Central memory CD8-positive, alpha-beta T cell (primary cell): ENCODE measurements at regions not wholly inside any gene's neighbourhood (a gene's known extent, or its start where the extent isn't known, plus 50 kb on each side); places are given as distances from the start of the nearest gene placed in this dataset.
A peak's percentile ranks its signal among the peaks of the same experiment; 100 is the strongest.

ENCODE experiments used
- ATAC-seq: fragments of 150-1000 bp; cut with Tn5 transposase; replicated peaks from 2 replicates; pipeline ENCODE4 v1.10.0; 2022; ENCODE audit warnings: mild to moderate bottlenecking, moderate FRiP score, moderate number of reproducible peaks; ENCODE audit not compliant: poor library complexity, severe bottlenecking; ENCODE audit errors: extremely low read depth
- DNase-seq, 2 donors: peaks; one replicate each; pipeline ENCODE4 v3.0.0; 2021; ENCODE audit warnings: low spot score in 2 of 2
- H3K27ac Mint-ChIP-seq: one replicate; pipeline ENCODE4 v1.8.0; 2022; ENCODE audit warnings: low read depth, mild to moderate bottlenecking, moderate library complexity, mixed read lengths
- H3K27me3 Mint-ChIP-seq: one replicate; pipeline ENCODE4 v1.8.0; 2022; ENCODE audit warnings: mixed read lengths
- H3K36me3 Mint-ChIP-seq: one replicate; pipeline ENCODE4 v1.8.0; 2022; ENCODE audit warnings: mild to moderate bottlenecking, moderate library complexity, mixed read lengths; ENCODE audit not compliant: insufficient read depth
- H3K4me1 Mint-ChIP-seq: one replicate; pipeline ENCODE4 v1.8.0; 2022; ENCODE audit warnings: mixed read lengths
- H3K4me3 Mint-ChIP-seq: one replicate; pipeline ENCODE4 v1.8.0; 2022; ENCODE audit warnings: mild to moderate bottlenecking, moderate library complexity, mixed read lengths
- H3K9me3 Mint-ChIP-seq: one replicate; pipeline ENCODE4 v1.8.0; 2022; ENCODE audit warnings: mixed read lengths

DNA sequence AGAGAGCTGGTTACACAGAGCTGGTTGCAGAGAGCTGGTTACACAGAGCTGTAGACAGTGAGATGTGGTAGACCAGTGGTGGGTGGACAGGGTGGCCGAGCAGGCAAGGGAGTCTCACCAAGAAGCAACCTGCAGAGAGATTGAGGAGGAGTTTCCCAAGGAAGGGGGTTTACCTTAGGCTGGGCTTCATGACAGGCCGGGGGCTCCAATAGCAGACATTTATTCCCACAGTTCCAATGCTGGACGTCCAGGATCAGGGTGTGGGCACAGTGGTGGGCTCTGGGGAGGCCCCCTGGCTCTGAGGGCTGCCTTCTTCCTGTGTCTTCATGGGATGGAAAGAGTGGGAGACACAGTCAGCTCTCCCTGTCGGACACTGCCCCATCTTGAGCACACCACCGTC is 386.9 kb upstream of the IRX4 start:
- H3K36me3 Mint-ChIP-seq, result no peaks in the 10 kb centered on the region
- DNase-seq (no peak), ATAC-seq (no peak)
- H3K27ac Mint-ChIP-seq, result peak overlapping the region; percentile 9
- H3K4me3 Mint-ChIP-seq, result no peak overlapping the region
- no peaks in the 10 kb centered on the region for H3K4me1 Mint-ChIP-seq
- H3K9me3 Mint-ChIP-seq, result no peaks in the 10 kb centered on the region
- H3K27me3 Mint-ChIP-seq, result peaks cover 17% of the 10 kb centered on the region

DNA sequence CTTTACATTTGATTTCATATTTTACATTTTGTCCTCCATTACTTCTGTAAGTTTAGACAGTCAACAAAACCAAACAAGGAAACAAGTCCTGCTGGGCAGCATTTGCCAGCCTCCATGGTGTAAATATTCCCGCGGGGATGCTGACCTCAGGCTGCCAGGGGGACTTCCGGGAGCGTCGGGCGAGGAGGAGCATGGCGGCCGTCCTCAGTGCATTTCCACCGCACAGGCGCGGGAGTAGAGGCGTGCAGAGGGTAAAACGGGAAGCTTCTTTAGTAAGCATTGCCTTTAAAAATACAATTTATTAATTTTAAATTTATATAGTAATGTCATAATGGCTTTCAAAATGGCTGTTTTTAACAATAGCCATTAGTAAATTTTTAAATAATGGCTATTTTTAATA is 385.3 kb upstream of the IRX4 start:
- no peaks in the 10 kb centered on the region for H3K9me3 Mint-ChIP-seq
- ATAC-seq (no peak), DNase-seq (no peak)
- H3K27ac Mint-ChIP-seq, result no peak overlapping the region
- H3K36me3 Mint-ChIP-seq, result no peaks in the 10 kb centered on the region
- H3K4me1 Mint-ChIP-seq, result no peaks in the 10 kb centered on the region
- peaks cover 17% of the 10 kb centered on the region for H3K27me3 Mint-ChIP-seq
- H3K4me3 Mint-ChIP-seq, result no peak overlapping the region

DNA sequence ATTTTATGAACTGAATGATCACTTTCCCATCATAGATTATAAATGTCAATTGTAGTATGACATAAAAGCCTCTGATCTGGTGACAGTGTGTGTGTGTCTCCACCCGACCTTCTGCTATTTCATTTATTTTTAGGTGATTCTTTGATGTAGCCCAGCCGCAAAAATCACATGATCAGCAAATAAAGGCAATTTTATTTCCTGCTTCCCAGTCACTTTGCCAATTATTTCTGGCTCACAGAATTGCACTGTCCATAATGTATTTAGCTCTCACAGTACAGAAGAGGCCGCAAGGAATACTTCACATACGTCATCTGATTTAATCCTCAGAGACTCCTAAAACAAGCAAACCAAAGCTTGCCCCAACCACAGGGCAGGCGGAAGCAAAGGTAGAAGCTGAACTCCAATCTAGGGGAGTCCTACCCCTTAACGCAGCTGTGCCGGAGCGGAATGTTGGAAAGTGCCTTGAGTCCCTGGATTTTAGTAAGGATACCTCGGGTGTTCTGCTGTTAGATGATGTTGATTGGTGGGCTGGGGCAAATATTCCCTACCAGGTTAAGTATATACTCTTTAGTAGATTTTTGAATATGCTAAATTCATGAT is 384.0 kb upstream of the IRX4 start:
- H3K9me3 Mint-ChIP-seq, result no peaks in the 10 kb centered on the region
- DNase-seq (no peak), ATAC-seq (no peak)
- peaks cover 26% of the 10 kb centered on the region for H3K27me3 Mint-ChIP-seq
- H3K36me3 Mint-ChIP-seq, result no peaks in the 10 kb centered on the region
- no peaks in the 10 kb centered on the region for H3K4me1 Mint-ChIP-seq
- no peak overlapping the region for H3K27ac Mint-ChIP-seq
- H3K4me3 Mint-ChIP-seq, result no peak overlapping the region

DNA sequence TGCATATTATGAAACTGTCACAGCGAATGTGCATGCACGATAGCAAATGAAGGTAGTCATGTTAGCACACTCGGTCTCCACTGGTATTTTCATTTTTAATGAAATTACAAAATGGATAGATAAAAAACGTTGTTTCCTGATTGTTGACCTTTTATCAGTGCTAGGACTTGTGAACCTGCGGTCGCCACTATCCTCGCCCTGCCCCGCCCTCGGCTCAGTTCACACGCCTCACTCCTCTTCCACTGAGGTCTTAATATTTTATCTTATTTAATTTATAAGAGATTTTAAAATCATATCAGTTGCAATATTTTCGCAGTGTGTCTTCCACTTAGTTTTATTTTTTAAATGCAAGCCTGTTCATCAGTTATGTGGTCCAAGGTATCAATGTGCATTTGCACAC is 382.6 kb upstream of the IRX4 start:
- Mint-ChIP-seq H3K36me3 (peaks cover 2% of the 10 kb centered on the region), H3K9me3 (no peaks in the 10 kb centered on the region), H3K4me3 (no peak overlapping the region), H3K4me1 (no peaks in the 10 kb centered on the region), H3K27ac (no peak overlapping the region), H3K27me3 (peaks cover 26% of the 10 kb centered on the region)
- ATAC-seq (no peak), DNase-seq (no peak)

DNA sequence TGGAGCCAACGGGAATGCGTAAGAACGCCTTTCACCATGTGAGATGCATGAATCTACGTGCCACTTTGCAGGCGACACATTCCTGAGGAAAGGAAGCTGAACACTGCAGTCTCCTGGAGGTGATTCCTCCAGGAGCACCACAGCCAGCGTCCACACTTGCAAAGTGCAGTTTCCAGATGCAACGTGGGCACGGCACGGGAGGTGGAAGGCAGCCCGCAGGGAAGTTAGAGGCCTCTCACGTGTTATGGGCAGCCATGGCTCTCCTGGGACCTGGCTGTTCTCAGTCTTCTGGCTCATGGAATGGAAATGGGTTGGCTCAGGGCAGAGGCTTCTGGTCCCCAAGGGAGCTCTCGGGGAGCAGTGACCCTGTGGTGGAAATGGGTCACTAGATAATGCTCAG is 381.0 kb upstream of the IRX4 start:
- no peaks in the 10 kb centered on the region for H3K4me1 Mint-ChIP-seq
- no peaks in the 10 kb centered on the region for H3K9me3 Mint-ChIP-seq
- H3K27ac Mint-ChIP-seq, result no peak overlapping the region
- no peak overlapping the region for H3K4me3 Mint-ChIP-seq
- peaks cover 18% of the 10 kb centered on the region for H3K27me3 Mint-ChIP-seq
- DNase-seq, result no peak
- peaks cover 2% of the 10 kb centered on the region for H3K36me3 Mint-ChIP-seq
- ATAC-seq, result no peak

DNA sequence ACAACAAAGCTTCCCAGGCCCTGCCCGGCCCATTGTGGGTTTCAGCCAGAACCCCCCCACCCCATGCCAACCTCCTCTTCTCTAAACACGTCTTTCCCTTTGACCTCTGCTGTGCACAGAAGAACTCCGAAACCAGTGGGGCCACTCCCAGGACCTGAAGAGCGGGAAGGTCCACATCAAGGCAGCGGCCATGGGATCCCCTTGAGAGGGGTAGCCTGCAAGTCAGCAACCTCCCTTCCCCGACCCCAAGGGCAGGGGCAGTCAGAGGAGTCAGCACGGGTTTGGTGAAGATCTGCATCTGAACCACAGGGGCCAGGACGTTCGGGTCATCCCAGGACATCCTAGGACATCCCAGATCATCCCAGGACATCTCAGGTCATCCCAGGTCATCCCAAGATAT is 379.9 kb upstream of the IRX4 start:
- H3K36me3 Mint-ChIP-seq, result peaks cover 2% of the 10 kb centered on the region
- DNase-seq (no peak), ATAC-seq (no peak)
- peaks cover 11% of the 10 kb centered on the region for H3K27me3 Mint-ChIP-seq
- no peak overlapping the region for H3K27ac Mint-ChIP-seq
- H3K4me3 Mint-ChIP-seq, result no peak overlapping the region
- no peaks in the 10 kb centered on the region for H3K9me3 Mint-ChIP-seq
- no peaks in the 10 kb centered on the region for H3K4me1 Mint-ChIP-seq

DNA sequence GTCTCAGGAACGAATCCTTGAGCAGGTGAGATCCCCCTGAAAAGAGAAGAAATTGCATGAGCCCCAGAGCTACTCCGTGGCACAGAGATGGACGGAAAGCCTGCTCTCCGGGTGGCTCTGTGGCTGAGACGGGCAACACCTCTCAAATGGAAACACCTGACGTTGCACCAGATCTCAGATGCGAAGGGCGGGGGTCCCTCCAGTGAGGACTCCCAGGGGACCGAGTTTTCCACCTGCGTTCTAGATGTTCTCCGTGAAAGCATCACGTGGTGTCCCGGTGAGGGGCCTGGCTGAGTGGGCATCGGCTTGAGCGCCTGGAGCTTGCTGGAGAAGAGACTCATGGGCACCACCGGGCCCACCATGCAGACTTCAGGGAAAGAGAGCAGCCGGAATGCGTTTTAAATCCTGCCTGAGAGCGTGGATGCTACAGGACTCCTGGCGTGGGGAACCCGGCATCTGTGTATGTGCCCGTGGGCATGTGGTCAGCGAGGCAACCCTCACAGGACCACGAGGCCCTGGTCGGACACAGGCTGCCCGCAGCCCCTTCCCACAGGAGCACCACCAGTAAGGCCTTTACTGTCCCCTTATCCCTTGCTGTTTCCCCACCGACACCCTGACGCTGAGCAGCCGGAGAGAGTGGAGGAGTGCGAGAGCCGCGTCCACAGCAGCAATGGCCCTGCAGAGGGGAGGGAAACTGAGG is 378.4 kb upstream of the IRX4 start:
- H3K9me3 Mint-ChIP-seq, result no peaks in the 10 kb centered on the region
- no peak for DNase-seq
- H3K4me1 Mint-ChIP-seq, result no peaks in the 10 kb centered on the region
- no peak for ATAC-seq
- no peak overlapping the region for H3K27ac Mint-ChIP-seq
- peaks cover 2% of the 10 kb centered on the region for H3K36me3 Mint-ChIP-seq
- H3K4me3 Mint-ChIP-seq, result no peak overlapping the region
- peaks cover 9% of the 10 kb centered on the region for H3K27me3 Mint-ChIP-seq

DNA sequence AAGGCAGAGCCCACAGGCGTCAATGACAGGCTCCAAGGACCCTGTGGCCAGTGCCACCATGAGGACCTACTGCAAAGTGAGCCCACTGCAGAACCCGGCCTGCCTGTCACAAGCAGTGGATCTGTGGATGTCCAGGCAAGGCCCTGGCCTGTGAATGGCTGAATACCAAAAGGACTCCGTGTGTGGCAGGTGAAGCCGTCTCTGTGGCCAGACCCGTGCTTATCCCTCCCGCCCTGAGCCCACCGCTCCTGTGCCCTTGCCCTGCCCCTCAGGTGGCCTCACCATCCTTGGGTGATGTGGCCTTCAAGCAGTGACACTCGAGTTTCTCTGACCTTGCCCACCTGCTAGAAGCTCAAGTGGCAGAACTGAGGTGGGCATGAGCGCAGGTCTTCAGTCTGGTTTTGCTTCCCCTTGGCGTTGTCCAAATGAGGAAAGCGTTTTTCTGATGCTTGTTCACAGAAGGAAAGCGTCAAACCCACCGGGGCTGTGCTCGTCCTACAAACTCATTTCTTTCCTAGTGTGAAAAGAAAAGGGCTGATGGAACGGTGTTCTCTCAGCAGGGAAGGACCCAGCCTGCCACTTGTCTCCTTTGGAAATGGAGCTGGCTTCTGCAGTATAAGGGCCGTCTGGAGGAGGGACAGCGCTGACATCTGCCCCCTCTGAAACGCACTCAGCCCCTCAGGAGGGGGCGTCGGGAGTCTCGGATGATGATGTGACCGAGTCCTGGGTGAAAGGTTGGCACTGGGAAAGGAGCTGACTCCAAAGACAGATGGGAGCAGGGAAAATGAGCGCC is 377.7 kb upstream of the IRX4 start:
- Mint-ChIP-seq H3K27me3 (peaks cover 9% of the 10 kb centered on the region), H3K4me3 (no peak overlapping the region), H3K9me3 (no peaks in the 10 kb centered on the region), H3K27ac (no peak overlapping the region), H3K36me3 (peaks cover 2% of the 10 kb centered on the region), H3K4me1 (no peaks in the 10 kb centered on the region)
- no peak for ATAC-seq
- no peak for DNase-seq

DNA sequence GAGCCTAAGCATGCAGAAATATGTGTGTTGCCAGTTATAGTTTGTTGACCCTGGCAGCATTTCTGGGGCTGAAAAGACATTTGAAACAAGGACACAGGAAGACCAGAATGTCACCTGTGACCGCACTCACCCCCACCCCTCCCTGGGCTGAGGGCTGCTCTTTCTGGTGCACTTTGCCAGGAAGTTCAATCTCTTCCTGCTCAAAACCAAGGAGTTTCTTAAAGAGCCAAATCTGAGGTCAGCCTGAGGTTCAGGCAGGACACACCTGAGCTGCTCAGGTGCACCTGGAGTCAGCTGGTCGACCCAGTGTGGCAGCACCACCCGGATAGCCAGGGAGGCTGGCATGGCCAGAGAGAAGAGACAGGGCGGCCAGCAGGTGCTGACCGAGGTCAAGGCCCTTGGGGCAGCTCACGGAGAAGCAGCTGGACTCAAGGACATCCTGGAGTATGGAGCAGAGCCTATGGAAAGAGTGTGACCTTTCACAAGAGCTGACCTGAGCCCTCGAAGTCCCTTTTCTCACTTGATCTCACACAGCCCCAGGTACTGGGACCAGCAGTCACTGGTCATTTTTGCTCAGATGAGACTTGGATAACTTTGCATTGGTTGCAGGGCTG is 376.9 kb upstream of the IRX4 start:
- H3K27ac Mint-ChIP-seq, result no peak overlapping the region
- H3K4me3 Mint-ChIP-seq, result no peak overlapping the region
- no peaks in the 10 kb centered on the region for H3K9me3 Mint-ChIP-seq
- ATAC-seq, result no peak
- H3K27me3 Mint-ChIP-seq, result peaks cover 9% of the 10 kb centered on the region
- H3K36me3 Mint-ChIP-seq, result peaks cover 2% of the 10 kb centered on the region
- H3K4me1 Mint-ChIP-seq, result no peaks in the 10 kb centered on the region
- no peak for DNase-seq

DNA sequence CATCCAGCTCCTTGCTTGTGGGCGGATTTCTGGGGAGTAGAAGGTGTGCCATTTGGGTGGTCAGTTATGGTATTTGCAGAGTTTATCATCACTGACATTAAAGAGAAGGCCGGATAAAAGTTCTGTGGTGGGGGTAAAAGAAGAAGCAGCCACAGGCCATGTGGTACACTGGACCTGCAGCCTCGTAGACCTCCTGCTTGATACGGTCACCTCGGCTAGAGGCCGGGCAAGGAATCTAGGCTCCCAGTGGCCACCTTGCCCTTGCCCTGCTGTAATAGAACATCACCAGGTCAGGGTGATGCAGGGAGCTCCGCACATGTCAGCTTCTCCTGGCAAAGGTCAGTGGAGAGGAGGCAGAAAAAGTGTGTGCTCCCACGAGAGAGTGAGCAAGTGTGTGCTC is 376.1 kb upstream of the IRX4 start:
- ATAC-seq (no peak), DNase-seq (no peak)
- H3K4me3 Mint-ChIP-seq, result no peak overlapping the region
- no peaks in the 10 kb centered on the region for H3K9me3 Mint-ChIP-seq
- peaks cover 9% of the 10 kb centered on the region for H3K27me3 Mint-ChIP-seq
- H3K4me1 Mint-ChIP-seq, result no peaks in the 10 kb centered on the region
- H3K36me3 Mint-ChIP-seq, result peaks cover 2% of the 10 kb centered on the region
- H3K27ac Mint-ChIP-seq, result no peak overlapping the region

DNA sequence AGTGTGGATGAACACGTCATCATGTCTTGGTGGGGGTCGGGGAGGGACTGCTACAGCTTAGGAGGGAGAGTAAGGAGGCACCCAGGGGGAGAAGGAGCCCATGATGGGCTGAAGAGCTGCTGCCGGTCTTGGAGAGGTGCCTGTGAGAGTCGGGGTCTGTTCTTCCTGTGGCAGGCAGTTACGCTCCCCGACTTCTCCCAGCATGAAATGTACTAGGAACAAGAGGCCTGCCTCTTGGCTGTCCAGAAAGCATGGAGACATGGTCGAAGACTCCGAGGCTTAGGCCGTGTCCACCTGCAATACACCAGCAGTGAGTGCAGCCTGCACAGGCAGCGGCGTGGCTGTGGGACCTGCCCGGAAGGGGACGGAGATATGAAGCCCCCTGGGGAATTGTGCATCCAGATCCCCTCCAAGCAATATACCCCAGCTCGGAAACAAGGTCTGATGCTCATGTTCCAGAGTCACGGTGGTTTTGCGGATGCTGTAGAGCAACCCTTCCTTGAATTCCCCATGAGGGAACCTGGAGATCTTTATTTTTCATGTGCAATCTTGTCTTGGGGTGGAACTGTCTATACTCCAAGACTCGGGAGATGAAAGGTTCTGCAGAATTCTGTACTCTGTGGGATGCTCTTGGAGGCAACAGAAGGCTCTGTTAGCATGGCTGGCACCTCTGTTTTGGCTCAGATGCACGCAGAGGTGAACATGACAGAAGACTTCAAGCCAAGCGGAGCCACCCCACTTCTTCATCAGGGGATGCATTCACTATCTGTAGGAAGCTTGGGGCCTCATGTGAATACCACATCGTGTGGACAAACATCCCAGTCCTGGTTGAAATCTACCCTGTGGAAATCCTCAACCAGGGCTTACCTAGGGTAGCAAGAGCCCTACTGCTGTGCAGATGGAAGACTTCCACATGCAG is 374.9 kb upstream of the IRX4 start:
- Mint-ChIP-seq H3K36me3 (peaks cover 2% of the 10 kb centered on the region), H3K27ac (no peak overlapping the region), H3K4me3 (no peak overlapping the region), H3K9me3 (no peaks in the 10 kb centered on the region), H3K4me1 (no peaks in the 10 kb centered on the region), H3K27me3 (peaks cover 8% of the 10 kb centered on the region)
- no peak for DNase-seq
- no peak for ATAC-seq

DNA sequence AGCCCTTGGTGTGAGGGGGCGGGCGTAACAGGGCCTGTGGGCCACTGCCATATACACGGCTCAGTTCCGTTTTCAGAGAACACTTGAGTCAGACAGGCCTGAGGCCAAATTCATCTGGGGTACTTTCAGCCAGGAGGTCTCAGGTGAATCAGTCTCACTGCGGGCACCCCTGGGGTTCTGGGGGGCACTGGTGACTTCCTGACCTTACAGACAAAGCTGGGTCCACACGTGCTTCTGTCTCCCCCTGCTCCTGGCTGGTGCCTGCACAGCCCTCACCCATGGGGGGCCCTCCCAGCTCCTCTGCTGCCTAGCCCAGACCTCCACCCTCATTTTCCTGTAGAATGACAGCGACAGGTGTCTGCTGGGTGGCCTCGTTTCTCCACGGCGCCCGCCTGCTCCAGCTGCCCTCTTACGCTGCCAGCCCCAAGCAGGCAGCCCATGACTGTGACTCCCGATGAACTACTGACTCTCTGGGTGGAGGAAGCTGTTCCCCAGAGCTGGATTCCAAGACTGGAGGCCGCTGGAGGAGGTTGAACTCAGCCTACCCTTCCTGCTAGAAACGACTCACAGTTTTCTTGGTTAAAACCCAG is 374.1 kb upstream of the IRX4 start:
- ATAC-seq (no peak), DNase-seq (no peak)
- H3K9me3 Mint-ChIP-seq, result no peaks in the 10 kb centered on the region
- H3K4me3 Mint-ChIP-seq, result no peak overlapping the region
- no peaks in the 10 kb centered on the region for H3K4me1 Mint-ChIP-seq
- no peak overlapping the region for H3K27ac Mint-ChIP-seq
- H3K36me3 Mint-ChIP-seq, result peaks cover 2% of the 10 kb centered on the region
- H3K27me3 Mint-ChIP-seq, result no peaks in the 10 kb centered on the region
